NCI-H2081 treated with DMSO at 0.1 percent for 48 hours (cell line): ENCODE measurements at regions not wholly inside any gene's neighbourhood (a gene's known extent, or its start where the extent isn't known, plus 50 kb on each side); places are given as distances from the start of the nearest gene placed in this dataset.

Experiments
- DNase-seq: peaks from one replicate; lab custom pipeline; 2025; lab: John Stamatoyannopoulos, UW

DNA sequence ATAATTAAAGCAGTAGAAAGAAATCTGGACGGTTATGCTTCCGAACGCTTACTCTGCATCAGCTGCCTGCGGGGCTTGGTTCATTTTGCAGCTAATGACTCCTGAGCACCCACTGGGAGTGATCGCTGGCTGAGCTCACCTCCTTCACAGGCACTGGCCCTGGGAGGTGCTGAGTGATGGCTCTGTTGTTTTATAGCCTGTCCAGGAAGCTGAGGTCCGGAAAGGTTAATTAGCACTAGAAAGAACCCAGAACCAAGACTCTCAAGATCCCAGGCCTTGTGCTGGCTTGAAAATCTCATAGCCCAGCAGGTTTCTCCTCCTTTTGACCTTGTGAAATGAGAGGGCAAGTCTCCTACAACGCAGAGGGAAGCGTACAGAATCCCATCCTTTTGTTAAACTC, 226.2 kb downstream of the AJAP1 start:
- no peak for DNase-seq

DNA sequence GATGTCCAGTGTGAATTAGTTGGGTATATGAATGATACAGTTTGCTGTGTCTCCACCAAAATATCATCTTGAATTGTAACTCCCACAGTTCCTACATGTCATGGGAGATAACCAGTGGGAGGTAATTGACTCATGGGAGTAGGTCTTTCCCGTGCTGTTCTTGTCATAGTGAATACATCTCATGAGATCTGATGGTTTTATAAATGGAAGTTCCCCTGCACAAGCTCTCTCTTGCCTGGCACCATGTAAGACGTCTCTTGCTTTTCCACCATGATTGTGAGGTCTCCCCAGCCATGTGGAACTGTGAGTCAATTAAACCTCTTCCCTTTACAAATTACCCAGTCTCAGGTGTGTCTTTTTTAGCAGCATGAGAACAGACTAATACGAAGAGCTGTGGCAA, 223.0 kb downstream of the AJAP1 start:
- no peak for DNase-seq

DNA sequence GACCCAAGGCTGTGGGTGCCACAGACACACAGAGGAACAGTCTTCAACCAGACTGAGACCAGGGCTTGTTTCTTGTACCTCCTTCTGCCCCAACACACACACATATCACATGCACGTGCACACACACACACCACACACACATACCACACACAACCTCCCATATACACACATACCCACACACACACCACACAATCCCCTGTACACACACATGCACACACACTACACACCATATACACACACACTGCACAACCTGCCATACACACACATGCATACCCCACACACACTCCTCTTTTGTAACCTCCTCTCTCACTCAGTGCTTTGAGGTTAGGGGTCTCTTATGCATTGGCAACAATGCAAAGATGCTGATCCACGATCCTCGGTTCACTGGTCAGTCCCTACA, 217.0 kb downstream of the AJAP1 start:
- no peak for DNase-seq

DNA sequence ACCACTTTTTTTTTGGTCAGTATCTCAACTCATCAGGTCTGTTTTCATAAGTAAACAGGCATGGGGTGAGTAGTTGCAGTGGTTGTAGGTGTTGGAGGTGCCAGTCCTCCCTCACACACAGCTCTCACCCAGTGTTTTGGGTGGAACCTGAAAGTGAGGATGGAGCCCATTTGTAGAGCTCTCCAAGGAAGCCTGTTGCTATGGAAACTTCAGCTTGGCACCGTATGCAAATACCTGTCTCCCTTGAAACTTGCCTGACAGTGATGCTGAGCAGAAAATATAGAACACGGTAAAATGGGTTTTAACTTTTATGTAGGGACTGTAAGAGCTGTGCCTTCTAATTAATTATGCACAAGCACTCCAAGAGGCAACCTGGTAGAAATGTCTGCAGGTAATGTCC, 214.1 kb downstream of the AJAP1 start:
- DNase-seq = no peak

DNA sequence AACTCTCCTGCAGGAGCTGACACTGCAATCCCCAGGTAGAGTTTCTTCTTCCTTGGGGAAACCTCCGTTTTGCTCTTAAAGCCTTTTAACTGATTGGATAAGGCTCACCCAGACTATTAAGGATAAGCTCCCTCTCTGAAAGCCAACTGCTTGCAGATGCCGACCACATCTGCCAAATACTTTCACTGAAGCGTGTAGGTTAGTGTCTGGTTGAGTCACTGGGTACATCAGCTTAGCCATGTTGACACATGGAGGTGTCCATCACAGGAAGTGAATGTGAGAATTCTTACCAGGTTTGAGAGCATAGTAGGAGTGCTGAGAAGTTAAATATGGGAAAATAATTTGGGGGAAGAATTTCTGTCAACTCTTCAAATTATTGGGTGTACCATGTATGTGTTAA, 202.0 kb downstream of the AJAP1 start:
- DNase-seq = no peak

DNA sequence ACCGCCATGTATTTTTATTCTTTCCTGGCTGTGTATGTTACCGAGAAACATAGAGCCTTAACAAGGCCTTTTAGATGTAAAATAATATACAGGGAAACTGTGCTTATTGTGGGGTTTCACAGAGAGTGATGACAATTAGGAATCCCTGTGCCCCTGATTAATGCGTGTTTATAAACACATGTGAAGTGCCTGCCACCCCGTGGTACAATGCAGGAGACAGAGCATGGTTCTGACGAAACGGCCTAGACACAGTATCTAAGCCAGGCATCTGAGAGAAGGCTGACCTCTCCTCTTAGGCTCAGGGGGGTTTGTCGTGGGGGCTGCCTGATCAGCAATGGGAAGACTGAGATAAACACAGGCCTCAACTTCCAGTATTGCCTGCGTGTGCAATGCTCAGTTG, 200.0 kb downstream of the AJAP1 start:
- no peak for DNase-seq

DNA sequence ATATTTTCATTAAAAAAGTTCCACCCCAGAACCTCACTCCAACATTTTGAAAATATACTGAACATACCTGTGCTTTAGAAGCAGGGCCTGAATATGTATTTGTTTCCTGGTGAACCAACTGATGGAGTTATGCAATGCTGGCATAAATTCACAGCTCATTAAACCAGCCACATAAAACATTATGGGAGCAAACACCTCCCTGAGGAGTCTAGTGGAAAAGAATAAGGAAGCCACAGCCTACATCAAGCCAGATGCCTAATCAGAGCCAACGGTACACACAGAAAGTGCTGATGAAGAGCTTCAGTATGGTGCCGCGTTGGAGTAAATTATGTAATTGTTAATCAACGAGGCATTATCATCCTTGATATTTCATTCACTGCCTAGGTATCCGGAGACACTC, 199.5 kb downstream of the AJAP1 start:
- DNase-seq = no peak

DNA sequence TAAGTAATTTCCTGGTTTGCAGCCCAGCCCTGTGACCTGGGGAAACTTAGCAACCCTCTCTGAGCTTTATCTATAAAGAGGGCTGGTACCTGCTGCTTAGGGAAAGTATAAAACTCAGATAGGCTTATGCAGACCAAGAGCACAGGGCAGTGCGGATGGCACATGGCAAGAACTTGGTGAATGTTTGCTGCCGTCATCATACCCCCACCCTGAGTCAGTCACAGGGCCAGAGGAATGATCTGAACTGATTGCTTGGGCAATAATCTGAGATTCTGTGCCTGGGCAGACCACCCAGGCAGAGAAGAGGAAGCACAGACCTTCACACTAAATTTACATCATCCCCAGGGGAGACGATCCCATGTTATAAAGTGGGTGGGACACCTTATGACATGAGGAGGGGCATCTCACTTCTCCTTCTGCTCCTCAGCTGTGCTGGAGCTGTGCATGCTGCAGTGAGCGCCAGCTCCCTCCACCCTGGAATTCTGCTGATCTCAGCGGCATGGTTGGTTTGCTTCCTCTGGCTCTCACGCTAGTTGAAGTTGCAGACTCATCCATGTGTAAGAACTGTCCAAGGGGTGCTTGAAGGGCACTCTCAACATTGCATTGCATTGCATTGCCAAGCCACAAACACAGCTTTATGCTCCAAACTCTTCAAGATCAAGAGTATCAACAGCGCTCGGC, 197.1 kb downstream of the AJAP1 start:
- no peak for DNase-seq

DNA sequence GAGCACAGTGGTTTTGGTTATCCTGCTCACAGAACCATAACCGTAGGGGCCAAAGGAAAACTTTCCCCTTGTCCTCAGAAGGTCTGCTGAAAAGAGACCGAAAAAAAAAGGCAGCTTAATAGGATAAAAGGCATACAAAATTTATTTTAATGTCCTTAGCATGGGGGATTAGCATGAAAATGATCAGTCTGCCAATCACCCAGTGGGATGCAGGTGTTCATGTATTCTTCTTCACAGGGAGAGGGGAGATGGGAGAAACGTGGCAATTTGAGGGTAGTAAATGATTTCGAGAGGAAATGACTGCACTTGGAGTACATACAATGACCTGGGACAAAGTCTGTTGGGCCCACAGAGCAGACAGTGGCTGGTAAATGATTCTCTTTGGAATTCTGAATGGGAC, 194.0 kb downstream of the AJAP1 start:
- DNase-seq = no peak

DNA sequence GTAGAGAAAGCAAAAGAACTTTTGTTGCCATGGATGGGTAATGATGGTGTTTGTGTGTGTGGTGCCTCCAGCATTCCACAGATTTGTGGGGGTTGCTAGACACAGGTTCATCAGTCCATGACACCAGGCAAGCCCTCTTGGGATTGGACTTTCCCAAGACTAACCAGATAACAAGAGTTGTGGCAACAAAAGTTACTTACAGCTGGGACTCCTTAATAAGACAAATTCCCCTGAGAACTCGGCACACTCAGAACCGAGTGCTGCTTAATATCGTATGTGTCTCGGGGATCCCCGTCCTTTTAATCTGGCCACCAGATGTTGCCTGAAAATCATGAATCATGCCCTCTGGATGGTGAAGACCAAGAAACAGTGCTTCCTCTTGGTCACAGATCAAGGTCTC, 193.3 kb downstream of the AJAP1 start:
- no peak for DNase-seq
